HL-60 (cell line): ENCODE measurements at regions not wholly inside any gene's neighbourhood (a gene's known extent, or its start where the extent isn't known, plus 50 kb on each side); places are given as distances from the start of the nearest gene placed in this dataset.

Source experiments
- DNase-seq, 2 experiments: peaks; one replicate each; pipeline ENCODE4 v3.0.0-alpha.2; 2010 to 2020; ENCODE audit warnings: low read depth in 1 of 2, low spot score in 1 of 2
- H3K27ac ChIP-seq: fragments of 250-450 bp; sonication (Bioruptor Pico); replicated peaks from 2 replicates; pipeline ENCODE4 v1.5.1; 2020; ENCODE audit warnings: mild to moderate bottlenecking, moderate library complexity
- H3K27me3 ChIP-seq: fragments of 250-450 bp; sonication (Bioruptor Pico); 2 replicates; pipeline ENCODE4 v1.5.1; 2021; ENCODE audit warnings: mild to moderate bottlenecking, moderate library complexity; ENCODE audit not compliant: insufficient read depth, poor library complexity, severe bottlenecking
- H3K4me3 ChIP-seq: replicated peaks from 2 replicates; pipeline ENCODE4 v1.5.1; 2011; ENCODE audit warnings: mild to moderate bottlenecking, control low read depth, low read length; ENCODE audit not compliant: insufficient read depth
- CTCF ChIP-seq: IDR thresholded peaks from one replicate; pipeline ENCODE4 v1.5.1; 2011; ENCODE audit warnings: low read length, control low read depth, inconsistent platforms; ENCODE audit not compliant: insufficient read depth
- GABPA ChIP-seq: IDR thresholded peaks from 2 replicates; pipeline ENCODE4 v1.6.1; 2012; ENCODE audit warnings: low read depth
- POLR2AphosphoS5 ChIP-seq: IDR thresholded peaks from 2 replicates; pipeline ENCODE4 v1.6.1; 2012; ENCODE audit warnings: low read depth
- REST ChIP-seq: IDR thresholded peaks from 2 replicates; pipeline ENCODE4 v1.6.1; 2012; ENCODE audit warnings: low read depth; ENCODE audit not compliant: insufficient replicate concordance
- SPI1 ChIP-seq: IDR thresholded peaks from 2 replicates; pipeline ENCODE4 v1.6.1; 2012; ENCODE audit warnings: low read depth, mild to moderate bottlenecking, borderline replicate concordance

- TF ChIP-seq POLR2AphosphoS5 (no peak), GABPA (no peak), SPI1 (no peak), CTCF (no peak)
- no peak overlapping the region for H3K27ac ChIP-seq
- H3K27me3 ChIP-seq, result no peaks in the 10 kb centered on the region
- no peak for DNase-seq
- H3K4me3 ChIP-seq, result no peak overlapping the region
Measured at GRCh38 chr2:155412598-155412997, 714.1 kb downstream of the KCNJ3 start.

- Histone ChIP-seq H3K4me3 (no peak overlapping the region), H3K27ac (no peak overlapping the region), H3K27me3 (no peaks in the 10 kb centered on the region)
- TF ChIP-seq REST, result no peak
- TF ChIP-seq SPI1, result no peak
- no peak for TF ChIP-seq CTCF
- TF ChIP-seq GABPA, result no peak
- no peak for TF ChIP-seq POLR2AphosphoS5
- no peak for DNase-seq
Measured at GRCh38 chr2:155404433-155405002, 706.0 kb downstream of the KCNJ3 start.

DNA sequence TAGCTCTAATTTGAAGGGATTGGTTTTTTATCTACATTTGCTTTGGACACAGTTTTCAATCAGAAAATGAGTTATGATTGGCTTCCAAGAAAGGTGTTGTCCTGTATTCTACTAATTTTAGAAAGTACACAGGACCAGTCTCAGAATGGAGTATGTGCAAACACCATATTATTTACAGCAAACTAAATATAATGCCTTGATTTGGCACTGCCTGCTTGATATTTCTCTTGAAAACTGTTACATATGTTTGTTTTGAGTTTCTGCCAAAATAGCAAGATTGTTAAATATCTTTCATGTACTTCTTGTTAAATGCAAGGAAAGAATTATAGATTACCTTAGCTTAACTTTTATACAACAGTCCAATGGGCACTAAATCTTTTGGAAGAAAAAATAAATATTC, 694.9 kb downstream of the KCNJ3 start:
- Histone ChIP-seq H3K4me3 (no peak overlapping the region), H3K27me3 (no peaks in the 10 kb centered on the region), H3K27ac (no peak overlapping the region)
- no peak for DNase-seq
- TF ChIP-seq REST (no peak), POLR2AphosphoS5 (no peak), GABPA (no peak), SPI1 (no peak), CTCF (no peak)

- DNase-seq, result no peak
- no peak for TF ChIP-seq GABPA
- TF ChIP-seq REST, result no peak
- TF ChIP-seq CTCF, result no peak
- TF ChIP-seq POLR2AphosphoS5, result no peak
- no peak for TF ChIP-seq SPI1
- Histone ChIP-seq H3K4me3 (no peak overlapping the region), H3K27me3 (no peaks in the 10 kb centered on the region), H3K27ac (no peak overlapping the region)
Measured at GRCh38 chr2:155391613-155392130, 693.2 kb downstream of the KCNJ3 start.
